Testis (tissue), 2 donors: ENCODE measurements at regions not wholly inside any gene's neighbourhood (a gene's known extent, or its start where the extent isn't known, plus 50 kb on each side); places are given as distances from the start of the nearest gene placed in this dataset.
"Not testable (repeated sequence)": the region's sequence is repeated elsewhere in the genome, so short reads cannot be mapped to it uniquely, and the experiment has no call there.

Source experiments
- CTCF ChIP-seq, 3 experiments: fragments of 450-650 bp in 2 of 3; fragments of 200-600 bp in 1 of 3; sonication (generic) in 1 of 3; IDR thresholded peaks; one replicate each; pipeline ENCODE4 v1.5.1; 2016 to 2019; ENCODE audit warnings: antibody characterized with exemption in 3 of 3, mild to moderate bottlenecking in 2 of 3, moderate library complexity in 1 of 3
- POLR2A ChIP-seq: fragments of 450-650 bp; IDR thresholded peaks from one replicate; pipeline ENCODE4 v1.6.1; 2017; ENCODE audit warnings: antibody characterized with exemption, mild to moderate bottlenecking, moderate library complexity

- TF ChIP-seq POLR2A; CTCF (IDR thresholded peaks at IDR 0.05): not testable (repeated sequence)
These were observed 962.7 kb upstream of the INTU start for GRCh38 chr4:126670038-126670437.
